A549 (cell line): ENCODE measurements at regions not wholly inside any gene's neighbourhood (a gene's known extent, or its start where the extent isn't known, plus 50 kb on each side); places are given as distances from the start of the nearest gene placed in this dataset.

Experiments used
- BHLHE40 ChIP-seq: IDR thresholded peaks from 2 replicates; pipeline ENCODE4 v1.6.1; 2012; ENCODE audit warnings: low read depth, low read length, inconsistent platforms
- EP300 ChIP-seq, 2 experiments: fragments of >200 bp; sonication (Bioruptor Twin); formaldehyde crosslinking; IDR thresholded peaks; 2 replicates in 1 of 2; 3 replicates in 1 of 2; pipeline ENCODE4 v1.6.1; 2016 to 2017
- ESRRA ChIP-seq: fragments of 150-350 bp; IDR thresholded peaks from 2 replicates; pipeline ENCODE4 v1.6.1; 2014; ENCODE audit warnings: mild to moderate bottlenecking, low read length, borderline replicate concordance
- FOSL2 ChIP-seq, 2 experiments: fragments of 450-650 bp in 1 of 2; fragments of >200 bp in 1 of 2; sonication (Bioruptor Twin) in 1 of 2; formaldehyde crosslinking; IDR thresholded peaks; 2 replicates each; pipeline versions ENCODE4 v1.5.0 to v1.6.1; 2016 to 2020; ENCODE audit warnings: mild to moderate bottlenecking in 1 of 2, moderate library complexity in 1 of 2
- HDAC2 ChIP-seq: fragments of 200-600 bp; sonication (generic); IDR thresholded peaks from 2 replicates; pipeline ENCODE4 v1.6.1; 2016
- JUN ChIP-seq, 2 experiments: fragments of >200 bp; sonication (Bioruptor Twin); formaldehyde crosslinking; IDR thresholded peaks; 2 replicates in 1 of 2; 3 replicates in 1 of 2; pipeline ENCODE4 v1.6.1; 2016 to 2017
- JUNB ChIP-seq: fragments of >200 bp; sonication (Bioruptor Twin); formaldehyde crosslinking; IDR thresholded peaks from 2 replicates; pipeline ENCODE4 v1.6.1; 2016
- NFE2L2 ChIP-seq: fragments of 150-350 bp; conservative IDR thresholded peaks from 2 replicates; pipeline ENCODE4 v1.6.1; 2014; ENCODE audit warnings: low read length
- POLR2A ChIP-seq: IDR thresholded peaks from 2 replicates; pipeline ENCODE4 v1.6.1; 2012; ENCODE audit warnings: mild to moderate bottlenecking, low read length
- RFX5 ChIP-seq: fragments of 450-650 bp; IDR thresholded peaks from 2 replicates; pipeline ENCODE4 v1.7.1; 2014; ENCODE audit warnings: antibody characterized with exemption, mild to moderate bottlenecking, moderate library complexity
- SMC3 ChIP-seq: fragments of >200 bp; sonication (Bioruptor Twin); formaldehyde crosslinking; IDR thresholded peaks from 3 replicates; pipeline ENCODE4 v1.6.1; 2018; ENCODE audit warnings: inconsistent platforms
- TF ChIP-seq, protein P1 (sequence below): fragments of >200 bp; sonication (Bioruptor Twin); formaldehyde crosslinking; IDR thresholded peaks from 3 replicates; pipeline ENCODE4 v1.5.1; 2016
- TF ChIP-seq, protein P2 (sequence below): IDR thresholded peaks from 2 replicates; pipeline ENCODE4 v1.6.1; 2012
- TF ChIP-seq, protein P3 (sequence below): fragments of >200 bp; sonication (Bioruptor Twin); formaldehyde crosslinking; IDR thresholded peaks from 3 replicates; pipeline ENCODE4 v1.6.1; 2016

DNA sequence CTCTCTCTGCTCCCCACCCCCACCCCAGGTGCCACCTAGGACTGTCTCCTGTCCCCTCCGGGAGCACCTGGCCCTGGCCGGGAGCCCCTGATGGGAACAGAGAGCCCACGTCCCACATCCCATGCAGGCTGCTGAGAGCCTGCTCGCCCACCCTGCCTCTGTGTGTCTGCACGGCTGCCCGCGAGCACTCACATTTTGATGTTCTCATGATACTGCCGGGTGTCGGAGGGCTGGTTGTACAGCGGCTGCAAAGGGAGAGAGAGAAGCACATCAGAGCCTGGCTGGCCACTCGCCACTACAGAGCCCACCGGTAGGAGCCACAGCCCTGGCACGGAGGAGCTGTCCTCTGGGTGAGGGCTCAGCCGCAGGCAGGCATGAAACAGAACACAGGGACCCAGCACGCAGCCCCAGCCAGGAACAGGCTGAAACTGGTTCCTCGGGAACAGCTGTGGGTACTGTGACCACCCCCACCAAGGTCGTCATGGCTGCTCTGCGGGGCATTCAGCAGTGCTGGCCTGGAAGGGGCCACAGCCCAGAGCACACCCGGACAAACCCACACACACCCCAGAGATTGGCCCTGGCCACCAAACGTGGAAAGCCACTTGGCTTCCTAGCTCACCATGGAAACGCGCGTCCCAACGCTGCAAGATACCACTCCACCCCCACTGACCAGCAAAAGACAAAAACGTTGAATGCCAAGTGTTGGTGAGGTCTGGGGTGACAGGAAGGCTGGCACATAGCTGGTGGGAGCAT, 117.6 kb downstream of the NCOR2 start:
- TF ChIP-seq EP300 (IDR thresholded peaks at IDR 0.05) = no peak
- no peak for TF ChIP-seq POLR2A
- TF ChIP-seq, protein P1, sequence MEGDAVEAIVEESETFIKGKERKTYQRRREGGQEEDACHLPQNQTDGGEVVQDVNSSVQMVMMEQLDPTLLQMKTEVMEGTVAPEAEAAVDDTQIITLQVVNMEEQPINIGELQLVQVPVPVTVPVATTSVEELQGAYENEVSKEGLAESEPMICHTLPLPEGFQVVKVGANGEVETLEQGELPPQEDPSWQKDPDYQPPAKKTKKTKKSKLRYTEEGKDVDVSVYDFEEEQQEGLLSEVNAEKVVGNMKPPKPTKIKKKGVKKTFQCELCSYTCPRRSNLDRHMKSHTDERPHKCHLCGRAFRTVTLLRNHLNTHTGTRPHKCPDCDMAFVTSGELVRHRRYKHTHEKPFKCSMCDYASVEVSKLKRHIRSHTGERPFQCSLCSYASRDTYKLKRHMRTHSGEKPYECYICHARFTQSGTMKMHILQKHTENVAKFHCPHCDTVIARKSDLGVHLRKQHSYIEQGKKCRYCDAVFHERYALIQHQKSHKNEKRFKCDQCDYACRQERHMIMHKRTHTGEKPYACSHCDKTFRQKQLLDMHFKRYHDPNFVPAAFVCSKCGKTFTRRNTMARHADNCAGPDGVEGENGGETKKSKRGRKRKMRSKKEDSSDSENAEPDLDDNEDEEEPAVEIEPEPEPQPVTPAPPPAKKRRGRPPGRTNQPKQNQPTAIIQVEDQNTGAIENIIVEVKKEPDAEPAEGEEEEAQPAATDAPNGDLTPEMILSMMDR = no peak
- TF ChIP-seq RFX5 = no peak
- TF ChIP-seq SMC3 = no peak
- no peak for TF ChIP-seq ESRRA
- no peak for TF ChIP-seq FOSL2 (IDR thresholded peaks at IDR 0.05)
- no peak for TF ChIP-seq FOSL2 (CRISPR knock-in tag; IDR thresholded peaks at IDR 0.05)
- no peak for TF ChIP-seq NFE2L2
- no peak for TF ChIP-seq JUN (IDR thresholded peaks at IDR 0.05)
- TF ChIP-seq, protein P2, sequence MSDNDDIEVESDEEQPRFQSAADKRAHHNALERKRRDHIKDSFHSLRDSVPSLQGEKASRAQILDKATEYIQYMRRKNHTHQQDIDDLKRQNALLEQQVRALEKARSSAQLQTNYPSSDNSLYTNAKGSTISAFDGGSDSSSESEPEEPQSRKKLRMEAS = no peak
- no peak for TF ChIP-seq HDAC2
- no peak for TF ChIP-seq JUNB
- TF ChIP-seq, protein P3, sequence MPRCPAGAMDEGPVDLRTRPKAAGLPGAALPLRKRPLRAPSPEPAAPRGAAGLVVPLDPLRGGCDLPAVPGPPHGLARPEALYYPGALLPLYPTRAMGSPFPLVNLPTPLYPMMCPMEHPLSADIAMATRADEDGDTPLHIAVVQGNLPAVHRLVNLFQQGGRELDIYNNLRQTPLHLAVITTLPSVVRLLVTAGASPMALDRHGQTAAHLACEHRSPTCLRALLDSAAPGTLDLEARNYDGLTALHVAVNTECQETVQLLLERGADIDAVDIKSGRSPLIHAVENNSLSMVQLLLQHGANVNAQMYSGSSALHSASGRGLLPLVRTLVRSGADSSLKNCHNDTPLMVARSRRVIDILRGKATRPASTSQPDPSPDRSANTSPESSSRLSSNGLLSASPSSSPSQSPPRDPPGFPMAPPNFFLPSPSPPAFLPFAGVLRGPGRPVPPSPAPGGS = no peak
- no peak for TF ChIP-seq BHLHE40
